H1 (cell line): ENCODE measurements at regions not wholly inside any gene's neighbourhood (a gene's known extent, or its start where the extent isn't known, plus 50 kb on each side); places are given as distances from the start of the nearest gene placed in this dataset.
"Not testable (repeated sequence)": the region's sequence is repeated elsewhere in the genome, so short reads cannot be mapped to it uniquely, and the experiment has no call there.

Experiments used
- CTCF ChIA-PET: fragments of 300-600 bp; sonication (Branson Sonifier 250); formaldehyde crosslinking; loops from one replicate; lab custom pipeline; 2021; ENCODE audit not compliant: partially characterized antibody; lab: Charles Lee
- POLR2A ChIA-PET: fragments of 300-600 bp; sonication (Branson Sonifier 250); formaldehyde crosslinking; loops from one replicate; lab custom pipeline; 2021; ENCODE audit warnings: inconsistent platforms; ENCODE audit not compliant: partially characterized antibody; lab: Charles Lee
- DNase-seq, 2 experiments: peaks; one replicate each; pipeline versions ENCODE4 v3.0.0 to v3.0.0-alpha.2; 2010 to 2022; ENCODE audit warnings: low spot score in 2 of 2, low read depth in 1 of 2, mixed read lengths in 1 of 2
- FAIRE-seq: peaks from 2 replicates; lab custom pipeline; 2011; peaks lifted over from hg19 to GRCh38; lab: Jason Lieb, UNC
- H2AFZ ChIP-seq: 2 replicates; pipeline ENCODE4 v1.8.1; 2012; ENCODE audit warnings: low read length, inconsistent platforms
- H2AK5ac ChIP-seq: 2 replicates; pipeline ENCODE4 v1.6.1; 2013; ENCODE audit warnings: low read depth, low read length
- H2BK120ac ChIP-seq: replicated peaks from 2 replicates; pipeline ENCODE3; 2013; ENCODE audit warnings: low read depth, low read length, inconsistent platforms
- H2BK12ac ChIP-seq: 2 replicates; pipeline ENCODE4 v1.6.1; 2013; ENCODE audit warnings: low read depth, low read length
- H2BK15ac ChIP-seq: 2 replicates; pipeline ENCODE4 v1.6.1; 2013; ENCODE audit warnings: low read length
- H2BK20ac ChIP-seq: 2 replicates; pipeline ENCODE4 v1.6.1; 2013; ENCODE audit warnings: low read length
- H2BK5ac ChIP-seq: 2 replicates; pipeline ENCODE4 v1.6.1; 2013; ENCODE audit warnings: low read depth, low read length
- H3K14ac ChIP-seq: 2 replicates; pipeline ENCODE4 v1.6.1; 2013; ENCODE audit warnings: inconsistent platforms; ENCODE audit not compliant: insufficient read length
- H3K18ac ChIP-seq: 2 replicates; pipeline ENCODE4 v1.6.1; 2013; ENCODE audit warnings: low read length; ENCODE audit errors: extremely low read depth
- H3K23ac ChIP-seq: 2 replicates; pipeline ENCODE4 v1.6.1; 2013; ENCODE audit warnings: inconsistent platforms; ENCODE audit not compliant: insufficient read length
- H3K23me2 ChIP-seq: 2 replicates; pipeline ENCODE4 v1.6.1; 2013; ENCODE audit warnings: low read depth, low read length
- H3K27ac ChIP-seq: 2 replicates; pipeline ENCODE4 v1.6.1; 2011; ENCODE audit warnings: low read depth, low read length, inconsistent platforms
- H3K27me3 ChIP-seq, 4 experiments: replicated peaks in 1 of 4; 1 replicate in 1 of 4; 2 replicates in 3 of 4; pipeline versions ENCODE4 v1.6.1 to v1.8.1; 2011 to 2013; ENCODE audit warnings: low read length in 3 of 4, mild to moderate bottlenecking in 3 of 4, inconsistent platforms in 2 of 4, mixed read lengths in 2 of 4, moderate library complexity in 1 of 4; ENCODE audit not compliant: control insufficient read depth in 3 of 4, insufficient read depth in 3 of 4; ENCODE audit errors: extremely low read depth in 1 of 4
- H3K36me3 ChIP-seq, 4 experiments: 2 replicates each; pipeline versions ENCODE4 v1.6.1 to v1.8.1; 2011 to 2013; ENCODE audit warnings: mild to moderate bottlenecking in 4 of 4, low read length in 3 of 4, moderate library complexity in 2 of 4, control low read depth in 1 of 4, inconsistent platforms in 1 of 4; ENCODE audit not compliant: insufficient read depth in 4 of 4, control insufficient read depth in 2 of 4
- H3K4ac ChIP-seq: replicated peaks from 2 replicates; pipeline ENCODE3; 2013; ENCODE audit warnings: low read length, low read depth, mixed read lengths, inconsistent platforms; ENCODE audit not compliant: insufficient read length
- H3K4me1 ChIP-seq, 4 experiments: replicated peaks in 1 of 4; 1 replicate in 1 of 4; 2 replicates in 3 of 4; pipeline versions ENCODE4 v1.6.1 to v1.8.1; 2011 to 2013; ENCODE audit warnings: low read length in 3 of 4, inconsistent platforms in 2 of 4, mixed read lengths in 1 of 4; ENCODE audit not compliant: insufficient read depth in 4 of 4, control insufficient read depth in 3 of 4
- H3K4me2 ChIP-seq, 2 experiments: 2 replicates each; pipeline versions ENCODE4 v1.6.1 to v1.8.1; 2011 to 2013; ENCODE audit warnings: low read depth in 2 of 2, low read length in 2 of 2, control low read depth in 1 of 2, inconsistent platforms in 1 of 2, mild to moderate bottlenecking in 1 of 2; ENCODE audit not compliant: insufficient read depth in 1 of 2
- H3K4me3 ChIP-seq, 4 experiments: fragments of 200-600, 300-600 bp in 1 of 4; sonication (generic), shearing (Covaris generic), sonication (Bioruptor Twin) in 1 of 4; 2 replicates each; pipeline versions ENCODE4 v1.5.1 to v1.8.1; 2011 to 2016; ENCODE audit warnings: low read length in 4 of 4, low read depth in 3 of 4, control low read depth in 2 of 4, inconsistent platforms in 2 of 4, mild to moderate bottlenecking in 2 of 4, mixed read lengths in 1 of 4, moderate library complexity in 1 of 4; ENCODE audit not compliant: insufficient read depth in 2 of 4; ENCODE audit errors: extremely low read depth in 1 of 4
- H3K56ac ChIP-seq: replicated peaks from 2 replicates; pipeline ENCODE3; 2013; ENCODE audit warnings: low read depth, mild to moderate bottlenecking, mixed read lengths, low read length, inconsistent platforms; ENCODE audit not compliant: insufficient read length
- H3K79me1 ChIP-seq: 2 replicates; pipeline ENCODE4 v1.6.1; 2013; ENCODE audit warnings: low read depth, low read length, control low read depth
- H3K79me2 ChIP-seq, 2 experiments: 2 replicates each; pipeline versions ENCODE4 v1.6.1 to v1.8.1; 2012 to 2013; ENCODE audit warnings: low read length in 2 of 2, mild to moderate bottlenecking in 2 of 2, inconsistent platforms in 1 of 2; ENCODE audit not compliant: insufficient read depth in 2 of 2, control insufficient read depth in 1 of 2
- H3K9ac ChIP-seq, 4 experiments: replicated peaks in 1 of 4; 1 replicate in 1 of 4; 2 replicates in 3 of 4; pipeline versions ENCODE4 v1.6.1 to v1.8.1; 2011 to 2013; ENCODE audit warnings: low read depth in 3 of 4, low read length in 3 of 4, control low read depth in 2 of 4, mild to moderate bottlenecking in 2 of 4, moderate library complexity in 2 of 4, inconsistent platforms in 1 of 4; ENCODE audit errors: extremely low read depth in 1 of 4
- H3K9me3 ChIP-seq, 2 experiments: 2 replicates each; pipeline versions ENCODE4 v1.6.1 to v1.8.1; 2012 to 2013; ENCODE audit warnings: mild to moderate bottlenecking in 2 of 2, moderate library complexity in 2 of 2, control low read depth in 1 of 2, inconsistent platforms in 1 of 2, low read depth in 1 of 2, low read length in 1 of 2, mixed read lengths in 1 of 2; ENCODE audit not compliant: insufficient read depth in 2 of 2
- H4K20me1 ChIP-seq, 2 experiments: replicated peaks in 1 of 2; 2 replicates each; pipeline versions ENCODE3 to v1.8.1; 2011 to 2013; ENCODE audit warnings: inconsistent platforms in 2 of 2, low read length in 2 of 2, mild to moderate bottlenecking in 1 of 2; ENCODE audit not compliant: insufficient read depth in 2 of 2, control insufficient read depth in 1 of 2
- H4K5ac ChIP-seq: 2 replicates; pipeline ENCODE4 v1.6.1; 2013; ENCODE audit warnings: low read length, low read depth, mixed read lengths, inconsistent platforms; ENCODE audit not compliant: insufficient read length
- H4K8ac ChIP-seq: 2 replicates; pipeline ENCODE4 v1.8.0; 2013; ENCODE audit warnings: mild to moderate bottlenecking, moderate library complexity, low read length, inconsistent platforms; ENCODE audit not compliant: insufficient read depth; ENCODE audit errors: extremely low read depth
- H4K91ac ChIP-seq: replicated peaks from 2 replicates; pipeline ENCODE3; 2013; ENCODE audit warnings: low read length, mixed read lengths, inconsistent platforms; ENCODE audit not compliant: insufficient read length
- WGBS, 2 experiments: shearing (Covaris generic) in 1 of 2; methylation state at CpG; one replicate each; pipeline versions ENCODE4 v1.1.6 to v1.1.7; 2013 to 2015; ENCODE audit warnings: low lambda C conversion rate in 2 of 2, mixed read lengths in 2 of 2, inconsistent platforms in 1 of 2, low coverage in 1 of 2, missing lambda C conversion rate in 1 of 2; ENCODE audit not compliant: insufficient replicate concordance in 2 of 2, insufficient coverage in 1 of 2, insufficient read length in 1 of 2; ENCODE audit errors: extremely low coverage in 1 of 2, missing lambda C conversion rate in 1 of 2; 5-methylcytosine and 5-hydroxymethylcytosine counted together

- H3K23me2 ChIP-seq, H2BK15ac ChIP-seq, H3K4me3 ChIP-seq, H2BK5ac ChIP-seq, POLR2A ChIA-PET, DNase-seq, H2BK120ac ChIP-seq, H3K4me2 ChIP-seq, H4K8ac ChIP-seq, H4K5ac ChIP-seq, H3K9me3 ChIP-seq, H4K91ac ChIP-seq, H2BK12ac ChIP-seq, H3K79me2 ChIP-seq, H3K4ac ChIP-seq, H3K27me3 ChIP-seq, H3K56ac ChIP-seq, H3K23ac ChIP-seq, H4K20me1 ChIP-seq, H3K79me1 ChIP-seq, H3K14ac ChIP-seq, H2BK20ac ChIP-seq, H3K27ac ChIP-seq, H3K4me1 ChIP-seq, H3K9ac ChIP-seq, H2AFZ ChIP-seq, FAIRE-seq, H3K36me3 ChIP-seq, H2AK5ac ChIP-seq, CTCF ChIA-PET, H3K18ac ChIP-seq: not testable (repeated sequence)
- WGBS, 2 experiments: 94% methylated on average over 2 of the region's 2 CpGs; no CpG with 5 or more reads in 1 of the 2 experiments
These were observed 258.1 kb upstream of the SAMSN1 start for GRCh38 chr21:14804170-14804569.
